GM19452 (cell line): ENCODE measurements at regions not wholly inside any gene's neighbourhood (a gene's known extent, or its start where the extent isn't known, plus 50 kb on each side); places are given as distances from the start of the nearest gene placed in this dataset.

ENCODE experiments used
- ATAC-seq: cut with Tn5 transposase; IDR thresholded peaks from one replicate; pipeline ENCODE4 v1.9.1; 2021; ENCODE audit not compliant: unreplicated experiment

GRCh38 chr12:14273913-14274311 is 91.6 kb upstream of the ATF7IP start:
- ATAC-seq, result peak; percentile 17

DNA sequence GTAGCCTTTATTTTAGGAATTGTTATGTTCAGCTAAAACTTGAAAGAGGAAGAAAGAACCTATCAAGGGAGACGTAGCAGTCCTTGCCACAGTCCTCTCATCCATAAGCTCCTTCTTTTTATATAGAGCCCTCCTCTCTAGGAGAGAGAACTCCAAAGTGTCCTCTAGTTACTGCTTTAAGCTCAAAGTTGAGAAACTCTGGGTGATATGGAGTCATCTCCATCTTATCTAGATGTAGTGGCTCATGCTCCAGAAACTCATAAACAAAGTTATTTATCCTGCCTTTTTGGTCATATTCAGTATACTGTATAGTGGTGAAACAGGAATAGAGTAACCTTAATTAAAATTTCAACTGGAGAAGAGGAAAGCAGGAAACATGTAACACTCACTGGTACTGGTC is 90.4 kb upstream of the ATF7IP start:
- no peak for ATAC-seq

DNA sequence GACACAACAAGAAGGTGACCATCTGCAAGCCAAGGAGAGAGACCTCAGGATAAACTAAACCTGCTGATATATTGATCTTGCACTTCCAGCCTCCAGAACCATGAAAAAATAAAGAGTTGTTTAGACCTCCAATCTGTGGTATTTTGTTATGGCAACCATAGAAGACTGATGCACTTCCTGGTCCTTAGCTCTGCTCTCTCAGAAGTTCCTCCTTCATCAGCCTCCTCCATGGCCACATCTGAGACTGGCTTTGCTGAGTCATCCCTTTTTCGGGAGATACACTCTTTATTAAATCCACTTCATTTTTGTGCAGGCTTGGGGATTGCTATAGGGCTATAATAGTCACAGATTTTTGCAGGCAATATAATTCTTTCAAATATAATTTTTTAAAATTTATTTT is 89.6 kb upstream of the ATF7IP start:
- ATAC-seq, result no peak

GRCh38 chr12:14278294-14278953 is 87.1 kb upstream of the ATF7IP start:
- ATAC-seq, result no peak

- ATAC-seq, result no peak
Observed at GRCh38 chr12:14279845-14280244, 85.6 kb upstream of the ATF7IP start.

- no peak for ATAC-seq
Observed at GRCh38 chr12:14280921-14281320, 84.6 kb upstream of the ATF7IP start.

GRCh38 chr12:14281539-14281938 is 83.9 kb upstream of the ATF7IP start:
- no peak for ATAC-seq

GRCh38 chr12:14283489-14284144 is 81.9 kb upstream of the ATF7IP start:
- peak; percentile 32 for ATAC-seq

DNA sequence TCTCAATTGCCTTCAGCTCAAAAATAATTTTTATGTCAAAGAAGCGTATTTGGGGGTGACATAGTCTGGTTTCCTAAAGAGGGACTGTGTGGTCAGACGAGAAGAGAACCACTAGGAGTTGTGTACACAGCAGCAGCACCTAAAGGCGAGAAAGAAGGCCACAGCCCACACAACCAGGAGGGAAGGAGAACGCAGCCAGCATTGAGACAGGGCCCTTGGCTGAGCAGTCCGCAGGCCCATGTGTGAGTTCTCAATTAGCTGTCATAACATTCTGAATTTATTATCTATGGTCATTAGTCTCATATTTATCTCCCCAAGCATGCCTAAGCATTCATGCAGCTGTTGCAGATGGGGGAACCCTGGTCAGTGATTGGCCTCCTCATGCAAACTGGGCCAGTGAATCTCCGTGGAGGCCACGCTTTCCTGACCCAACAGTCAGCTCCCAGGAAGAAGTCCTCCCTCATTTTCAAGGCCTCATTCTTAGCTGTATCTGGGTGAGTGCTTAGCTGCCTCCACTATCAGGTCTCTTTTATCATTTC is 81.2 kb upstream of the ATF7IP start:
- ATAC-seq, result peak; percentile 71

DNA sequence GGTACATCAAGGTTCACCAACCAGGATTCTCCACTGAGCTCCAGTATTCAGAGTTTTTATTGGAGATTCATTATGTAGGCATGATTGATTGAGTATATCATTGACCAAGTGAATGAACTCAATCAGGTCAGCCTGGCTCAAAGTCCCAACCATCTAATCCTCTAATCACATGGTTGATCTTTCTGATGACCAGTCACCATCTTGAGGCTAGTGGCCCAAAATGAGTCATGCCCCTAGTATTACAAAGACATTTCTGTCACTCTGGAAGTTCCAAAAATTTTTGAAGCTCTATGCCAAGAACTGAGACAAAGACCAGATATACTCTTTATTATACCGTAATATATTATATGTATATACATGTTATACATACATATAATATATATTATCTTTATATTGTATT is 75.9 kb upstream of the ATF7IP start:
- ATAC-seq, result no peak

DNA sequence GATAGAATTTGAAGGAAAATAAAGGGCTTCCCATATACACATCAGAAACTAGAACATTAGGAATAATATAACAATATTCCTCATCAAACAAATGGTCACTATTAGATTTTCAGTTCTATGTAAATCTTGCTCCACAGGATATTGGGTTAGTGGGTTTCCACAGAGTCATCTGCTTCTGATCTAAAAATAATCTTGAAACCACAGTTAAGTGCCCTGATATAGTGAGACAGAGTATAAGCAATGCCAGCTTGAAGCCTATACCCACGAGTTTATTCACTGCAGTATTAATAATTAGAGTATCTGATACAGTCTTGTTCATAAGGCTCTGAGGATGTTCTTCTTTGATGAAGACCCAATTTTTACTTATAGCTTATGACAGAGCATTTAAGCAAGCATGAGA is 74.5 kb upstream of the ATF7IP start:
- no peak for ATAC-seq

GRCh38 chr12:14303661-14304155 is 61.8 kb upstream of the ATF7IP start:
- ATAC-seq, result no peak

- ATAC-seq, result no peak
Observed at GRCh38 chr12:14307004-14307403, 58.5 kb upstream of the ATF7IP start.

DNA sequence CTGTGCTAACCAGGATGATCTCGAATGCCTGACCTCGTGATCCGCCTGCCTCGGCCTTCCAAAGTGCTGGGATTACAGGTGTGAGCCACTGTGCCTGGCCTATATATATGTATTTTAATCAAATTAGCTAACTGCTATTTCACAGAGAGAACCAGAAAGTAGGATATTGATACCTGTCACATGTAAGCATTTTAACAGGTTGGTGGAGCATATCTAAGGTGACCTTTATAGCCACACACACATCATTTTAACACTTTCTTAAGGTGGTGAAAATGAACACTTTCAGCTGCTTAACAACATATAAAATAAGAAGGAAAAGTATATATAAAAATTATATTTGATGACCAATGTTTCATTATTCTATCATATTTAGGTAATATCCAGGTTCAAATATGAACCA is 57.0 kb upstream of the ATF7IP start:
- no peak for ATAC-seq

DNA sequence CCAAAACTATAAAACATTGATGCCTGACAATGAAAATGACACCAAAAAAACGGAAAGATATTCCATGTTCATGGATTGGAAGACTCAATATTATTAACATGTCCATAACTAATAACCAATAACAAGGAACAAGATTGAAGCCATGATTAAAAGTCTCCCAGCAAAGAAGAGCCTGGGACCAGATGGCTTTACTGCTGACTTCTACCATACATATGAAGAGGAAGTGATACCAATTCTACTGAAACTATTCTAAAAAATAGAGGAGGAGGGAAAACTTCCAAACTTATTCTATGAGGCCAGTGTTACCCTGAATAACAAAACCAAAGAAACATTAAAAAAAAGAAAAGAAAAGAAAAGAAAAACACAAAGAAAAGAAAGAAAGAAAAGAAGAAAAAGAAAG is 54.6 kb upstream of the ATF7IP start:
- no peak for ATAC-seq

- ATAC-seq, result no peak
Observed at GRCh38 chr12:14313379-14314138, 51.9 kb upstream of the ATF7IP start.

DNA sequence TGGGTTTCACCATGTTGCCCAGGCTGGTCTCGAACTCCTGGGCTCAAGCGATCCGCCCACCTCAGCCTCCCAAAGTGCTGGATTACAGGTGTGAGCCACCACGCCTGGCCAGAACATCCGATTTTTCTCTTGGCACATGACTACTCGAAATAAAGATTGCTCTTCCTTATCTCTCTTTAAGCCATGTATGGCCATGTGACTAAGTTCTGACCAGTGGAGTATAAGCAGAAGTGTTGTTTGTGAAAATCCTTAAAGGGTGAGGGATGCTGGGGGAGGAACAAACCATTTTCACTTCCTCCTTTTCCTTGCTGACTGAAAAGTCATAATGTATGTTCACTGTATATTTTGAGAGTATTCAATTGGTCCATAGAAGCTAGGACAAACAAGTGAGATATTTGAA is 50.7 kb upstream of the ATF7IP start:
- ATAC-seq, result no peak

GRCh38 chr12:14315501-14315900 is 50.0 kb upstream of the ATF7IP start:
- no peak for ATAC-seq
